ENCODE measurements at regions not wholly inside any gene's neighbourhood (a gene's known extent, or its start where the extent isn't known, plus 50 kb on each side); places are given as distances from the start of the nearest gene placed in this dataset.

- Histone ChIP-seq H4K5ac (ENCODE audit: insufficient read length, low read depth, low read length) (no peak overlapping the region), H4K8ac (replicated peaks; ENCODE audit: insufficient read length, low read depth, low read length) (no peak overlapping the region), H3T11ph (ENCODE audit: low read length) (no peak overlapping the region), H3K14ac (ENCODE audit: insufficient read depth, low read length) (no peak overlapping the region), H3K9ac (ENCODE audit: extremely low read depth, insufficient read length, low read length) (no peak overlapping the region), H3K23ac (ENCODE audit: insufficient read length, low read depth, low read length) (no peak overlapping the region), H2BK15ac (ENCODE audit: low read depth, low read length) (no peak overlapping the region), H3K79me1 (ENCODE audit: insufficient read depth, low read depth, low read length, poor library complexity, severe bottlenecking) (no peaks in the 10 kb centered on the region), H4K91ac (ENCODE audit: insufficient read length, low read depth, low read length) (no peak overlapping the region), H4K20me1 (ENCODE audit: control insufficient read depth, insufficient read depth, insufficient read length) (no peaks in the 10 kb centered on the region), H3K79me2 (ENCODE audit: insufficient read depth, low read length) (no peaks in the 10 kb centered on the region), H3K23me2 (ENCODE audit: insufficient read length, low read depth, low read length, poor library complexity, severe bottlenecking) (no peaks in the 10 kb centered on the region), H3K4me2 (ENCODE audit: insufficient read depth, insufficient read length, low read length) (no peak overlapping the region), H3K4me1 (ENCODE audit: insufficient read depth, low read length) (no peaks in the 10 kb centered on the region), H2BK120ac (ENCODE audit: low read depth, low read length, poor library complexity, severe bottlenecking) (no peak overlapping the region), H2AFZ (ENCODE audit: low read length) (no peak overlapping the region), H3K56ac (ENCODE audit: insufficient read length, low read depth, low read length) (no peak overlapping the region), H2AK5ac (ENCODE audit: insufficient read length, low read length) (no peak overlapping the region), H3K18ac (ENCODE audit: insufficient read length, low read depth, low read length) (no peak overlapping the region), H2BK20ac (ENCODE audit: low read depth, low read length, poor library complexity, severe bottlenecking) (no peak overlapping the region), H3K4ac (ENCODE audit: low read depth, low read length) (no peak overlapping the region), H2BK5ac (ENCODE audit: insufficient read length, low read length) (no peak overlapping the region), H3K27me3 (ENCODE audit: insufficient read depth, low read length) (no peaks in the 10 kb centered on the region), H3K9me3 (ENCODE audit: control insufficient read depth, low read depth, low read length) (no peaks in the 10 kb centered on the region), H3K27ac (ENCODE audit: insufficient read length, low read depth, low read length) (no peak overlapping the region), H2BK12ac (ENCODE audit: insufficient read length, low read depth, low read length) (no peak overlapping the region)
- peaks cover 6 to 7% of the 10 kb centered on the region in 2 experiments; a peak in 3 of 5 replicates for H3K9me3 Mint-ChIP-seq
- no peak overlapping the region for H3K4me3 Mint-ChIP-seq
- no peak for DNase-seq
- peaks cover 7% of the 10 kb centered on the region; the same call in 1 of the 2 replicates for H3K27me3 Mint-ChIP-seq (ENCODE audit: low read depth)
- no CpG with 5 or more reads among the region's 8 CpGs for WGBS (ENCODE audit: extremely low coverage, insufficient read length, low lambda C conversion rate)
- 0 out of 7 replicates have a peak, but pooled peaks cover 0 to 4% (median 0%) of the 10 kb centered on the region in 3 experiments for H3K36me3 Mint-ChIP-seq (ENCODE audit: insufficient read depth in 1 of 3, low read depth in 3 of 3)
- TF ChIP-seq, protein P1, sequence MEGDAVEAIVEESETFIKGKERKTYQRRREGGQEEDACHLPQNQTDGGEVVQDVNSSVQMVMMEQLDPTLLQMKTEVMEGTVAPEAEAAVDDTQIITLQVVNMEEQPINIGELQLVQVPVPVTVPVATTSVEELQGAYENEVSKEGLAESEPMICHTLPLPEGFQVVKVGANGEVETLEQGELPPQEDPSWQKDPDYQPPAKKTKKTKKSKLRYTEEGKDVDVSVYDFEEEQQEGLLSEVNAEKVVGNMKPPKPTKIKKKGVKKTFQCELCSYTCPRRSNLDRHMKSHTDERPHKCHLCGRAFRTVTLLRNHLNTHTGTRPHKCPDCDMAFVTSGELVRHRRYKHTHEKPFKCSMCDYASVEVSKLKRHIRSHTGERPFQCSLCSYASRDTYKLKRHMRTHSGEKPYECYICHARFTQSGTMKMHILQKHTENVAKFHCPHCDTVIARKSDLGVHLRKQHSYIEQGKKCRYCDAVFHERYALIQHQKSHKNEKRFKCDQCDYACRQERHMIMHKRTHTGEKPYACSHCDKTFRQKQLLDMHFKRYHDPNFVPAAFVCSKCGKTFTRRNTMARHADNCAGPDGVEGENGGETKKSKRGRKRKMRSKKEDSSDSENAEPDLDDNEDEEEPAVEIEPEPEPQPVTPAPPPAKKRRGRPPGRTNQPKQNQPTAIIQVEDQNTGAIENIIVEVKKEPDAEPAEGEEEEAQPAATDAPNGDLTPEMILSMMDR (conservative IDR thresholded peaks at IDR 0.05), result no peak
- peaks cover 17 to 26% of the 10 kb centered on the region in 2 experiments for H3K4me1 Mint-ChIP-seq
- H3K27ac Mint-ChIP-seq, result no peak overlapping the region; a peak in 1 of 7 replicates
Observed at GRCh38 chr10:69734416-69734796, 67.3 kb upstream of the COL13A1 start.

Measured in H9 (cell line).